Fibroblast of mammary gland (primary cell): ENCODE measurements at regions not wholly inside any gene's neighbourhood (a gene's known extent, or its start where the extent isn't known, plus 50 kb on each side); places are given as distances from the start of the nearest gene placed in this dataset.

ENCODE experiments used
- DNase-seq: peaks from one replicate; pipeline ENCODE4 v3.0.0-alpha.2; 2010; ENCODE audit warnings: low read depth
- H3K4me3 ChIP-seq: 2 replicates; pipeline ENCODE4 v1.5.1; 2011; ENCODE audit warnings: low read depth, mild to moderate bottlenecking, low read length, moderate library complexity; ENCODE audit not compliant: control insufficient read depth
- CTCF ChIP-seq: conservative IDR thresholded peaks from 2 replicates; pipeline ENCODE4 v1.5.1; 2011; ENCODE audit warnings: low read depth, low read length, inconsistent platforms; ENCODE audit not compliant: control insufficient read depth, insufficient read depth

GRCh38 chr4:11132478-11132877, 296.2 kb downstream of the HS3ST1 start:
- H3K4me3 ChIP-seq, result no peak overlapping the region
- TF ChIP-seq CTCF, result no peak
- no peak for DNase-seq

DNA sequence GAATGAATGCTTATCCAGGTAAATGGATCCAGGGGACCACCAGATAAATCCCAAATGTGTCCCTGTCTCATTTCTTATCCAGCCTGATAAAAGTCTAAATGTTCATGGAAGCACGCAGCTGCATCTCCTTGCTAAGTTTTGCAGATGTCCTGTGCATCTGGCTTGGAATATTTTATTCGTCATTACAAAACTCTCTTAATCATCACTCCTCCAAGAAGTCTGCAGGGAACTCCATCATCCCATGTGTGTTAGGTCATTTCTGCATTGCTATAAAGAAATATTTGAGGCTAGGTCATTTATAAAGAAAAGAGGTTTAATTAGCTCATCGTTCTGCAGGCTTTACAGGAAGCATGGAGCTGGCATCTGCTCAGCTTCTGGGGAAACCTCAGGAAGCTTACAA, 297.2 kb downstream of the HS3ST1 start:
- TF ChIP-seq CTCF, result no peak
- H3K4me3 ChIP-seq, result no peak overlapping the region
- peak; percentile 51 for DNase-seq

DNA sequence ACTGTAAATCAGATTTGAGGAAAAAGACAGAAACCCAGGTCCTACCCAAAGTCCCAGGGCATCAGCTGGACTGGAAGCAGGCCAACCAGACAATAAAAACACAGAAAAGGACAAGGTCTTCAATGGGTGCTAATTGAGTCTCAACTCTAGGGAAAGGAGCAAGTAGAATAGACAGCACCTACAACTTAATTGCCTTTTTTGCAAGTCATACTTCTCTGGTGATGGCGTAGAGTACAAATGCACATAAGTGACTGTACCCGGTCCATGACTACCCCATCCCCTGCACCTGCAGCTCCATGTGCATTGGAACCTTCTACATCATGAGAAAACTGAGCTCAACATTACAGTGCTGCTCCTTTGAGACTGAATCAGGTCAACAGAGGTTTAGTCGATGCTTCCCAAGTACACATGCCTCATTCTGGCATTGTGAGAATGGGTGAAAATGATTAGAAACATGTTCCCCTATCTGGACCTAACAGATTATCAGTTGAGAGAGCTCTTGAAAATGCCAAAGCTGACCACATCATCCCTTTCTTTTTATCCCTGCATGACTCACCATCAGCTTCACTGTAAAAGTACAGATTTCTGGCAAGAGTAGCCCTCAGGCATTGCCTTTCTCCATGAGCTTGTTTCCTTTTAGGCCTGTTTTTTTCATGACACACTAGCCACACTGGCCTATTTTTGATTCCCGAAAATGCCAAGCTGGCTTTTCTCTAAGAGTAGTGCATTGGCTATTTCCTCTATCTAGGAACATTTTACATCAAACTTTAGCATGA, 298.3 kb downstream of the HS3ST1 start:
- TF ChIP-seq CTCF, result no peak
- no peak overlapping the region for H3K4me3 ChIP-seq
- DNase-seq, result peak; percentile 89

GRCh38 chr4:11120435-11120834, 308.3 kb downstream of the HS3ST1 start:
- H3K4me3 ChIP-seq, result no peak overlapping the region
- no peak for DNase-seq
- no peak for TF ChIP-seq CTCF

DNA sequence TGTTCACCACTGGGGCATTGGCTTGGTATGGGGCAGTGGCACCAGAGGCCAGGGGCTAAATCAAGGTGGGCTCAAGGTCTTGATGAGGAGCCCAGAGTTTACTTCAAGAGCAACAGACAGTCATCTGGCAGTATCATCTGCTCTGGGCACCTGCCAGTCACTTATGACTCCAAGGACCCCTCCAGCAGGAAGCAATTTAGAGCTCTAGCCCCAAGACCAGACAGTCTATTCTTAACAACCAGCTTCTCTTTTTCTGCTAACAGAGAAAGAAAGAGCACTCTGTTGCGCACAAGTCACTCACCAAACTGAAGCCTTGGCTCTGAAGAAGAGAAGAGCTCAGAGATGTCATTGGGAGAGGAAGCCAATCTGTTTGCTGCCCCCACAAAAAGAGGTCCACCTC, 309.2 kb downstream of the HS3ST1 start:
- no peak overlapping the region for H3K4me3 ChIP-seq
- DNase-seq, result no peak
- TF ChIP-seq CTCF, result no peak

DNA sequence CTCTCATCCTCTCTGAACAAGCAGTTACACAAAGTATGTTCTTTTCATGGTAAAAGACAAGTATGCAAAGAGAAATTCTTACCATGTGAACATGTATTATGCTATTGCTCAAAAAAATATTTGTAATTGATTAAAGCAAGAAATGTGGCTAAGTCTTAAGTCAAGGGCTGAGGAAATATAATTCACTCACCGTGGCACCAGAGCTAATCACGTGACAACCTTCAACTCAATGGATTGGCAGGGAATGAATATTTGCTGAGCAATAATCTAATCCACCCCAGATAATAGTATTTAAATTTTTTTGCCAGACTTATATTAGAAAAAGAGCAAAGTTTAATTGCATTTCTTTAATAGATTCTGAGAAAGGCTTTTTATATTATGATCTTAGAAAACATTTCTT, 310.2 kb downstream of the HS3ST1 start:
- no peak for TF ChIP-seq CTCF
- H3K4me3 ChIP-seq, result no peak overlapping the region

More for the DNA sequence above, 310.2 kb downstream of the HS3ST1 start:
- no peak for DNase-seq
